ENCODE measurements at regions not wholly inside any gene's neighbourhood (a gene's known extent, or its start where the extent isn't known, plus 50 kb on each side); places are given as distances from the start of the nearest gene placed in this dataset.

- DNase-seq: no peak
Observed at GRCh38 chr20:19958928-19959327, 58.2 kb upstream of the NAA20 start.

DNA sequence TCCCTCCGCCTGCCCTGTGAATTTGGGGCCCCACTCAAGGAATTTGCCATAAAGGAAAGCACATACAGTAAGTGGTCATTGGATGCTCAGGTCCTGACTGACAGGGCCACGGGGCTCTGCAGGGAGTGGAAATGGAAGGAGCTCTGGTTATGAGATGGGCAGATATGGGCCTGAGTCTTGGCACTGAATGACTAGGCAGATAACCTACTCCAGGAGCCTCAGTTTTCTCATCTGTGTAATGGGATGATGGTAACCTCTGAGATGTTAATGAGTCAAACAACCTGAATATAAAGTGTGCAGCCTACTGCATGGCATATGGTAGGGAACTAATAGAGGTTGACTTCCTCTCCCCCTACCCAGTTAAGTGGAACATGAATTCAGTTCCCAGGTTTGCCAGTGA, 56.4 kb upstream of the NAA20 start:
- DNase-seq: no peak

DNA sequence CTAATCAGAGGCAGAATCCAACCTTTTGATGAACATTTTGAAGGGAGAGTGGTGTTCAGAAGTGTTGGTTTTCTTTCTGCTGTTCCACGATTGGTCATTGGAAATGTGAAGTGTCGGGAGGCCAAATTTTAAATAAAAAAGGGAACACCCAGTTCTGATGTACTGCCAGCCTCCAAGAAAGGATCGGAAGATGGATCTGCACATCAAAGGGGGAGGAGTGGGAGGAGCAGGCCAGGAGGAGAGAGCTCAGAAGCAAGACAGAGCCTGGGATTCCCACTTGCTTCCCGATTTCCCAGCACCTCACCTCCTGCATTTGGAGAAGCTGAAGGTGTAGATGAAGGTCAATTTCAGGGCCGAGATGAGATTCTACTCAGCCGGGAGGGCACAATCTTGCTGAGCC, 55.9 kb upstream of the NAA20 start:
- DNase-seq: no peak

GRCh38 chr20:19962958-19963357, 54.2 kb upstream of the NAA20 start:
- no peak for DNase-seq

DNA sequence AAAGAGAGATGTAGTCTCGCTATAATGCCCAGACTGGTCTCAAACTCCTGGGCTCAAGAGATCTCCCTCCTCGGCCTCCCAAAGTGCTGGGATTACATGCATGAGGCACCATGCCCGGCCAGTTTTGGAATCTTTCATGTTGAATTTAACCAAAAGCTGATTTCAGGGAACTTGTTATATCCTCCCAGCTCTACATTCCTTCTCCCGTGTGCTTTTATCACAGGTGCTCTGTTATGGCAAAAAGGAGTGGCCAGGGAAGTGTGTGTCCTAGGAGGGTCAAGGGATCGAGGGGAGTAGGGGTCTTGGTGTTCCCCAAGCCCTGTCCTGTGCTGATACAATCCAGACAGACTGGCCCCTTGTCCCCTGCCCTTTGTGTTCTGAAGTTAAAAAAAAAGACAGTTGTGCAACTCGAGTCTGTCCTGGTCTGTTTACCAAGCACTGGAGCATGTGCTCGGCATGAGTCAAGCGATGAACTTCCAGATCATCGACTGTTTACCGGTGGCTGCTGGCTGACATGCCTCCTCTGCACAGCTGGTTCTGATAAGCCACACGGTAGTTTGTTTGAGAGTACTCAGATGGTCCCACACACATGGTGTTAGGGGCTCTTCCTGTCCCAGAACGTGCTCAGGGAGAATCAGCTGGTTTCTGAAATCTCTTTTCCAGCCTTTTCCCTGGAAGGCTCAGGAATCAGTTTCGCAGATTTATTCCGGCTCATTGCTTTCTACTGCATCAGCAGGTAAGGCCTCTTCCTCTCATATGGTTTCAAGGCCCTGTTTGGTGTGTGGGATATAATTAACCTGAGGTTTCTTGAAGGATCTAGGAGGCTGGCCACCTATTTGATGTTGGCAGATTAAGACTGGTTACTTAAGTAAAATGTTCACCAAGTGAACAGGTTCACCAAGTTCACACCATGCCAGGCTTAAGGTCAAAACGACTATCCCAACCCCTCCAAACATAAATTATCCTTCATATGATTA, 52.6 kb upstream of the NAA20 start:
- no peak for DNase-seq

- DNase-seq: no peak
Observed at GRCh38 chr20:19966840-19967239, 50.3 kb upstream of the NAA20 start.

Data from T-helper 1 cell (primary cell).